Left ventricle myocardium inferior (tissue), 1 donor: ENCODE measurements at regions not wholly inside any gene's neighbourhood (a gene's known extent, or its start where the extent isn't known, plus 50 kb on each side); places are given as distances from the start of the nearest gene placed in this dataset.

Experiments used
- DNase-seq: peaks from one replicate; pipeline ENCODE4 v3.0.0-alpha.2; 2020
- H3K27ac ChIP-seq: fragments of 200-600 bp; replicated peaks from 2 replicates; pipeline ENCODE4 v1.8.0; 2021
- H3K27me3 ChIP-seq: fragments of 200-600 bp; 2 replicates; pipeline ENCODE4 v1.8.0; 2021; ENCODE audit warnings: low read depth
- H3K36me3 ChIP-seq: fragments of 200-600 bp; 2 replicates; pipeline ENCODE4 v1.8.0; 2021
- H3K4me1 ChIP-seq: fragments of 200-600 bp; 2 replicates; pipeline ENCODE4 v1.8.0; 2021
- H3K4me3 ChIP-seq: fragments of 200-600 bp; 2 replicates; pipeline ENCODE4 v1.8.0; 2021; ENCODE audit warnings: mild to moderate bottlenecking, moderate library complexity
- H3K9me3 ChIP-seq: fragments of 200-600 bp; replicated peaks from 2 replicates; pipeline ENCODE4 v1.8.0; 2021
- intact Hi-C: fragments of 100-400 bp; cut with micrococcal nuclease; formaldehyde crosslinking; loops from one replicate; pipeline ENCODE4 v1.11.0; 2022
- TF ChIP-seq, protein P1 (sequence below): fragments of 200-600 bp; IDR thresholded peaks from 2 replicates; pipeline ENCODE4 v1.8.0; 2021; ENCODE audit warnings: antibody characterized with exemption, mild to moderate bottlenecking, borderline replicate concordance
- donor health status: DM: no; HTN: yes; CAD: no; lungs with severe emphysema.

GRCh38 chr9:119667916-119668315, 298.7 kb upstream of the BRINP1 start:
- H3K36me3 ChIP-seq = no peaks in the 10 kb centered on the region
- no peak for DNase-seq
- peaks cover 20% of the 10 kb centered on the region for H3K27me3 ChIP-seq
- H3K27ac ChIP-seq = no peak overlapping the region
- no peak overlapping the region for H3K4me3 ChIP-seq
- intact Hi-C loops = no loop called here
- TF ChIP-seq, protein P1, sequence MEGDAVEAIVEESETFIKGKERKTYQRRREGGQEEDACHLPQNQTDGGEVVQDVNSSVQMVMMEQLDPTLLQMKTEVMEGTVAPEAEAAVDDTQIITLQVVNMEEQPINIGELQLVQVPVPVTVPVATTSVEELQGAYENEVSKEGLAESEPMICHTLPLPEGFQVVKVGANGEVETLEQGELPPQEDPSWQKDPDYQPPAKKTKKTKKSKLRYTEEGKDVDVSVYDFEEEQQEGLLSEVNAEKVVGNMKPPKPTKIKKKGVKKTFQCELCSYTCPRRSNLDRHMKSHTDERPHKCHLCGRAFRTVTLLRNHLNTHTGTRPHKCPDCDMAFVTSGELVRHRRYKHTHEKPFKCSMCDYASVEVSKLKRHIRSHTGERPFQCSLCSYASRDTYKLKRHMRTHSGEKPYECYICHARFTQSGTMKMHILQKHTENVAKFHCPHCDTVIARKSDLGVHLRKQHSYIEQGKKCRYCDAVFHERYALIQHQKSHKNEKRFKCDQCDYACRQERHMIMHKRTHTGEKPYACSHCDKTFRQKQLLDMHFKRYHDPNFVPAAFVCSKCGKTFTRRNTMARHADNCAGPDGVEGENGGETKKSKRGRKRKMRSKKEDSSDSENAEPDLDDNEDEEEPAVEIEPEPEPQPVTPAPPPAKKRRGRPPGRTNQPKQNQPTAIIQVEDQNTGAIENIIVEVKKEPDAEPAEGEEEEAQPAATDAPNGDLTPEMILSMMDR = no peak
- no peaks in the 10 kb centered on the region for H3K9me3 ChIP-seq
- no peaks in the 10 kb centered on the region for H3K4me1 ChIP-seq

DNA sequence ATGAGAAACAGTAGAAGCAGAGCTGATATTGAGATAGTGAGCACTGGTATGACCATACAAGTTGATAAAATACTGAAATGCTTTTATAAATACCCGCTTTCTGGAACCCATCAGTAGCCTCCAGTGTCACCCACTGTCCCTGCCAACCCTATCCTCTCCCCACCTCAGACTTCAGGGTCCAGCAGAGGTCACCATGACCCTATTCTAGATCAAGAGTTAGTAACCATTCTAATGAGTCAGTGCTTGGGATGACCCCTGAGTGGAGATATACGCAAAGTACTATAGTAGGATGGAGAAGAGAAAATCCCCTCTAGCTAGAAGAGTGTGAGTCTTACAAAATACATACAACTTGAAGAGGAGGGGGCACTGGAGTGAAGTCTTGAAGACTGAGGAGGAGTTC, 297.9 kb upstream of the BRINP1 start:
- peaks cover 15% of the 10 kb centered on the region for H3K27me3 ChIP-seq
- H3K27ac ChIP-seq = no peak overlapping the region
- no peaks in the 10 kb centered on the region for H3K4me1 ChIP-seq
- H3K4me3 ChIP-seq = no peak overlapping the region
- DNase-seq = no peak
- TF ChIP-seq, protein P1 = no peak
- H3K36me3 ChIP-seq = no peaks in the 10 kb centered on the region
- no peaks in the 10 kb centered on the region for H3K9me3 ChIP-seq
- intact Hi-C loops = no loop called here

- Histone ChIP-seq H3K4me1 (no peaks in the 10 kb centered on the region), H3K4me3 (no peak overlapping the region), H3K36me3 (no peaks in the 10 kb centered on the region), H3K27ac (no peak overlapping the region), H3K27me3 (peaks cover 12% of the 10 kb centered on the region), H3K9me3 (no peaks in the 10 kb centered on the region)
- TF ChIP-seq, protein P1 = no peak
- intact Hi-C loops = no loop called here
- no peak for DNase-seq
Measured at GRCh38 chr9:119662329-119662728, 293.1 kb upstream of the BRINP1 start.

DNA sequence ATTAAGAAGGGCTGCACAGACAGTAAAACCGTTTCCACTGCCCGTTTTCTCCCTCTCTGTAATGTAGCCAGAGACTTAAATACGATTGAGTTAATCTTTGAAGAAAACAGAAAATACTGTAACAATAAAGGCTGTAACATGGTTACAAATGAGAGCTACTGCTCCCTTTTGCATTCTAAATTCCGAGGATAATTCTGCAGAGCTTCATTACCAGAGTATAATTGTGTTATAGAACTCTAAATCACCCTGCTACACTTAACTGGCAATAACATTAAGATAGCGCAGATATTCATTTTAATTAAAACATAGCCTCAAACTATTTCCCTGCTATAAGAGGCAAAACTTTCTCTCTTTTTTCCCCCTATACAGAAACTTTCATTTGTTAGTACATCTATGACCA, 283.7 kb upstream of the BRINP1 start:
- intact Hi-C loops = no loop called here
- H3K27me3 ChIP-seq = peaks cover 29% of the 10 kb centered on the region
- no peaks in the 10 kb centered on the region for H3K9me3 ChIP-seq
- no peaks in the 10 kb centered on the region for H3K36me3 ChIP-seq
- TF ChIP-seq, protein P1 = no peak
- H3K4me3 ChIP-seq = no peak overlapping the region
- H3K4me1 ChIP-seq = no peaks in the 10 kb centered on the region
- DNase-seq = no peak
- H3K27ac ChIP-seq = no peak overlapping the region

GRCh38 chr9:119649205-119649604, 280.0 kb upstream of the BRINP1 start:
- Histone ChIP-seq H3K9me3 (no peaks in the 10 kb centered on the region), H3K27me3 (peaks cover 43% of the 10 kb centered on the region), H3K36me3 (no peaks in the 10 kb centered on the region), H3K4me1 (no peaks in the 10 kb centered on the region), H3K27ac (no peak overlapping the region), H3K4me3 (no peak overlapping the region)
- intact Hi-C loops = no loop called here
- TF ChIP-seq, protein P1 = no peak
- no peak for DNase-seq
